ENCODE measurements at regions not wholly inside any gene's neighbourhood (a gene's known extent, or its start where the extent isn't known, plus 50 kb on each side); places are given as distances from the start of the nearest gene placed in this dataset.

DNA sequence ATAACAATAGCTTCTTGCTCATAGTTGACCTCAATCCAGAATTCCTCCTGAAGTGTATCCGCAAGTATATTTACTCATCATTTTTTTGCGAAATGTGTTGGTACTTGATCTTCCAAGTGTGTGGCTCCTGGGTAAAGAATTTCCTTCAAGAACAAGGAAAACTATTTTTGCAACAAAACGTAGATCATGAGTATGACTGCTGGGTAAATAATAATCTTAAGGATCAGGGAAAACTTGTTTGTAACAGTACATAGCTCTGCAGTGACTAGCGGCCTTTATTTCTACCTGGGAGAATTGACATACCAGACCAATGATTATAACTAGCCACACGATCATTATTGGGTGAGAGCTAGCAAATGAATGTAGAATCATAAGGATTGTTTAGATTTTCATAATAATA lies 1311.7 kb downstream of the ARAP2 start:
- BruUV-seq (replicated peaks): no TSS peak
- Histone ChIP-seq H3K4me3 (ENCODE audit: low read depth in 2 of 2, low read length in 2 of 2) (no peak overlapping the region), H3K27me3 (ENCODE audit: control insufficient read depth, insufficient read depth, low read length) (no peaks in the 10 kb centered on the region), H3K4me1 (ENCODE audit: control insufficient read depth, insufficient read depth, low read length) (no peaks in the 10 kb centered on the region), H3K27ac (ENCODE audit: low read length) (no peak overlapping the region), H3K9me3 (ENCODE audit: control insufficient read depth, insufficient read depth, low read depth, low read length) (no peaks in the 10 kb centered on the region), H3K36me3 (ENCODE audit: control insufficient read depth, insufficient read depth, low read length) (no peaks in the 10 kb centered on the region)
- DNase-seq (ENCODE audit: low read depth, low spot score) (no peak), ATAC-seq (no peak)
- ChIA-PET CTCF (no interaction called here), POLR2A (interaction anchor here (0.5 kb wide), 1 partner anchor 181 kb away, joined by 11 read pairs; no protein-coding TSS in a partner anchor)
- in situ Hi-C loops (cut with HindIII; ENCODE audit: low pct_unique_long_range_greater_than_20kb, low sequenced_read_pairs): no loop called here
- TF ChIP-seq SIN3A (IDR thresholded peaks at IDR 0.05; ENCODE audit: borderline replicate concordance, insufficient read depth, low read depth, low read length): no peak
- TF ChIP-seq, protein P1, sequence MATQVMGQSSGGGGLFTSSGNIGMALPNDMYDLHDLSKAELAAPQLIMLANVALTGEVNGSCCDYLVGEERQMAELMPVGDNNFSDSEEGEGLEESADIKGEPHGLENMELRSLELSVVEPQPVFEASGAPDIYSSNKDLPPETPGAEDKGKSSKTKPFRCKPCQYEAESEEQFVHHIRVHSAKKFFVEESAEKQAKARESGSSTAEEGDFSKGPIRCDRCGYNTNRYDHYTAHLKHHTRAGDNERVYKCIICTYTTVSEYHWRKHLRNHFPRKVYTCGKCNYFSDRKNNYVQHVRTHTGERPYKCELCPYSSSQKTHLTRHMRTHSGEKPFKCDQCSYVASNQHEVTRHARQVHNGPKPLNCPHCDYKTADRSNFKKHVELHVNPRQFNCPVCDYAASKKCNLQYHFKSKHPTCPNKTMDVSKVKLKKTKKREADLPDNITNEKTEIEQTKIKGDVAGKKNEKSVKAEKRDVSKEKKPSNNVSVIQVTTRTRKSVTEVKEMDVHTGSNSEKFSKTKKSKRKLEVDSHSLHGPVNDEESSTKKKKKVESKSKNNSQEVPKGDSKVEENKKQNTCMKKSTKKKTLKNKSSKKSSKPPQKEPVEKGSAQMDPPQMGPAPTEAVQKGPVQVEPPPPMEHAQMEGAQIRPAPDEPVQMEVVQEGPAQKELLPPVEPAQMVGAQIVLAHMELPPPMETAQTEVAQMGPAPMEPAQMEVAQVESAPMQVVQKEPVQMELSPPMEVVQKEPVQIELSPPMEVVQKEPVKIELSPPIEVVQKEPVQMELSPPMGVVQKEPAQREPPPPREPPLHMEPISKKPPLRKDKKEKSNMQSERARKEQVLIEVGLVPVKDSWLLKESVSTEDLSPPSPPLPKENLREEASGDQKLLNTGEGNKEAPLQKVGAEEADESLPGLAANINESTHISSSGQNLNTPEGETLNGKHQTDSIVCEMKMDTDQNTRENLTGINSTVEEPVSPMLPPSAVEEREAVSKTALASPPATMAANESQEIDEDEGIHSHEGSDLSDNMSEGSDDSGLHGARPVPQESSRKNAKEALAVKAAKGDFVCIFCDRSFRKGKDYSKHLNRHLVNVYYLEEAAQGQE (IDR thresholded peaks at IDR 0.05; ENCODE audit: insufficient read depth in 1 of 2, low read depth in 2 of 2, low read length in 1 of 2): no peak
- no peak for TF ChIP-seq POLR2AphosphoS5 (IDR thresholded peaks at IDR 0.05; ENCODE audit: low read depth, low read length)
- TF ChIP-seq, protein P2, sequence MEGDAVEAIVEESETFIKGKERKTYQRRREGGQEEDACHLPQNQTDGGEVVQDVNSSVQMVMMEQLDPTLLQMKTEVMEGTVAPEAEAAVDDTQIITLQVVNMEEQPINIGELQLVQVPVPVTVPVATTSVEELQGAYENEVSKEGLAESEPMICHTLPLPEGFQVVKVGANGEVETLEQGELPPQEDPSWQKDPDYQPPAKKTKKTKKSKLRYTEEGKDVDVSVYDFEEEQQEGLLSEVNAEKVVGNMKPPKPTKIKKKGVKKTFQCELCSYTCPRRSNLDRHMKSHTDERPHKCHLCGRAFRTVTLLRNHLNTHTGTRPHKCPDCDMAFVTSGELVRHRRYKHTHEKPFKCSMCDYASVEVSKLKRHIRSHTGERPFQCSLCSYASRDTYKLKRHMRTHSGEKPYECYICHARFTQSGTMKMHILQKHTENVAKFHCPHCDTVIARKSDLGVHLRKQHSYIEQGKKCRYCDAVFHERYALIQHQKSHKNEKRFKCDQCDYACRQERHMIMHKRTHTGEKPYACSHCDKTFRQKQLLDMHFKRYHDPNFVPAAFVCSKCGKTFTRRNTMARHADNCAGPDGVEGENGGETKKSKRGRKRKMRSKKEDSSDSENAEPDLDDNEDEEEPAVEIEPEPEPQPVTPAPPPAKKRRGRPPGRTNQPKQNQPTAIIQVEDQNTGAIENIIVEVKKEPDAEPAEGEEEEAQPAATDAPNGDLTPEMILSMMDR (IDR thresholded peaks at IDR 0.05): no peak
- no peak for TF ChIP-seq TCF7L2 (IDR thresholded peaks at IDR 0.05; ENCODE audit: low read depth, low read length)
- intact Hi-C loops (cut with micrococcal nuclease; ENCODE audit: unreplicated experiment): no loop called here

DNA sequence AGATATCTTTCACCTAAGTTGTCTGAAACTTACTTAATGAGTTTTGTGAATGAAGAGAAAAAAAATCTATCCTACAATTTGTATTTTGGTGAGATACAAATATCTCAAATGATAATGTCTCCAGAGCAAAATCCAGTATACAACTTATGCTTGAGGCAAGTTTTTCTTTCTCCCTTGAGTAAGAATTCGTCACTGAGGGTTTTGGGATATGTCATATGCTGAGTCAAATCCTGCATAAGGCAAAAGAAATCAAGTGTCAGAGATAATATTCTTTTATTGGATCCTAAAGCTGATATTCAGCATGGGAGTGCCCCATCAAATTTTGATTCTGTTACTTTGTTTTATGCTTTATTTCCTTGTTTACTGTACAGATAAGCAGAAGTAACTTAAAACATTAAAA lies 1308.6 kb downstream of the ARAP2 start:
- H3K27ac ChIP-seq (ENCODE audit: low read length): no peak overlapping the region
- DNase-seq (ENCODE audit: low read depth, low spot score) (no peak), ATAC-seq (no peak)
- POLR2A ChIA-PET: no interaction called here
- CTCF ChIA-PET: no interaction called here
- no peaks in the 10 kb centered on the region for H3K4me1 ChIP-seq (ENCODE audit: control insufficient read depth, insufficient read depth, low read length)
- intact Hi-C loops (cut with micrococcal nuclease; ENCODE audit: unreplicated experiment) (no loop called here), in situ Hi-C loops (cut with HindIII; ENCODE audit: low pct_unique_long_range_greater_than_20kb, low sequenced_read_pairs) (no loop called here)
- no peaks in the 10 kb centered on the region for H3K36me3 ChIP-seq (ENCODE audit: control insufficient read depth, insufficient read depth, low read length)
- no TSS peak for BruUV-seq (replicated peaks)
- no peaks in the 10 kb centered on the region for H3K9me3 ChIP-seq (ENCODE audit: control insufficient read depth, insufficient read depth, low read depth, low read length)
- H3K27me3 ChIP-seq (ENCODE audit: control insufficient read depth, insufficient read depth, low read length): no peaks in the 10 kb centered on the region
- H3K4me3 ChIP-seq (ENCODE audit: low read depth in 2 of 2, low read length in 2 of 2): no peak overlapping the region
- TF ChIP-seq POLR2AphosphoS5 (IDR thresholded peaks at IDR 0.05; ENCODE audit: low read depth, low read length): no peak
- no peak for TF ChIP-seq TCF7L2 (IDR thresholded peaks at IDR 0.05; ENCODE audit: low read depth, low read length)
- TF ChIP-seq, protein P1 (IDR thresholded peaks at IDR 0.05; ENCODE audit: insufficient read depth in 1 of 2, low read depth in 2 of 2, low read length in 1 of 2): no peak
- TF ChIP-seq, protein P2 (IDR thresholded peaks at IDR 0.05): no peak
- TF ChIP-seq SIN3A (IDR thresholded peaks at IDR 0.05; ENCODE audit: borderline replicate concordance, insufficient read depth, low read depth, low read length): no peak

Data from Panc1 (cell line).